Stimulated activated naive CD8-positive, alpha-beta T cell treated with anti-CD3 and anti-CD28 coated beads, Interleukin-15, Interleukin-2, amounts not matched to agents 100 U/mL and 50 U/mL, for 24 hours (primary cell): ENCODE measurements at regions not wholly inside any gene's neighbourhood (a gene's known extent, or its start where the extent isn't known, plus 50 kb on each side); places are given as distances from the start of the nearest gene placed in this dataset.
"Not testable (repeated sequence)": the region's sequence is repeated elsewhere in the genome, so short reads cannot be mapped to it uniquely, and the experiment has no call there.

ENCODE experiments used
- ATAC-seq: fragments of 150-1000 bp; cut with Tn5 transposase; one replicate; pipeline ENCODE4 v1.10.0; 2021
- DNase-seq: peaks from one replicate; pipeline ENCODE4 v3.0.0; 2021

GRCh38 chr1:245102149-245102548 is 52.6 kb upstream of the KIF26B start:
- not testable (repeated sequence) for ATAC-seq, DNase-seq

- DNase-seq = no peak
- no peak for ATAC-seq
Observed at GRCh38 chr1:245099401-245099800, 55.4 kb upstream of the KIF26B start.

- no peak for DNase-seq
- ATAC-seq = no peak
Observed at GRCh38 chr1:245098924-245099323, 55.9 kb upstream of the KIF26B start.

- ATAC-seq (no peak), DNase-seq (no peak)
Observed at GRCh38 chr1:245096311-245097066, 58.3 kb upstream of the KIF26B start.

GRCh38 chr1:245095903-245096302 is 58.9 kb upstream of the KIF26B start:
- no peak for DNase-seq
- ATAC-seq = no peak

GRCh38 chr1:245094954-245095353 is 59.8 kb upstream of the KIF26B start:
- ATAC-seq (no peak), DNase-seq (no peak)

- DNase-seq (no peak), ATAC-seq (no peak)
Observed at GRCh38 chr1:245094092-245094491, 60.7 kb upstream of the KIF26B start.

GRCh38 chr1:245092638-245092976 is 62.2 kb upstream of the KIF26B start:
- DNase-seq = no peak
- ATAC-seq = no peak

GRCh38 chr1:245091818-245092637 is 62.8 kb upstream of the KIF26B start:
- no peak for DNase-seq
- peak; percentile 49 for ATAC-seq

- DNase-seq = no peak
- ATAC-seq = no peak
Observed at GRCh38 chr1:245091171-245091621, 63.6 kb upstream of the KIF26B start.

- no peak for DNase-seq
- ATAC-seq = no peak
Observed at GRCh38 chr1:245090491-245091090, 64.2 kb upstream of the KIF26B start.

- DNase-seq (no peak), ATAC-seq (no peak)
Observed at GRCh38 chr1:245087723-245088122, 67.1 kb upstream of the KIF26B start.

GRCh38 chr1:245086389-245086969 is 68.3 kb upstream of the KIF26B start:
- no peak for DNase-seq
- ATAC-seq = no peak

GRCh38 chr1:245085508-245086095 is 69.2 kb upstream of the KIF26B start:
- no peak for DNase-seq
- peak; percentile 88 for ATAC-seq

GRCh38 chr1:245084551-245084950 is 70.2 kb upstream of the KIF26B start:
- DNase-seq (no peak), ATAC-seq (no peak)

- DNase-seq = no peak
Observed at GRCh38 chr1:245079021-245079609, 75.7 kb upstream of the KIF26B start.

GRCh38 chr1:245074898-245075297 is 79.9 kb upstream of the KIF26B start:
- DNase-seq (no peak), ATAC-seq (no peak)

More at GRCh38 chr1:245079021-245079609, 75.7 kb upstream of the KIF26B start:
- ATAC-seq = no peak

GRCh38 chr1:245074232-245074747 is 80.5 kb upstream of the KIF26B start:
- ATAC-seq (no peak), DNase-seq (no peak)

- DNase-seq = no peak
- no peak for ATAC-seq
Observed at GRCh38 chr1:245070836-245071615, 83.8 kb upstream of the KIF26B start.

- no peak for ATAC-seq
- DNase-seq = no peak
Observed at GRCh38 chr1:245067257-245067656, 87.5 kb upstream of the KIF26B start.
